Medulla oblongata (tissue), 1 donor: ENCODE measurements at regions not wholly inside any gene's neighbourhood (a gene's known extent, or its start where the extent isn't known, plus 50 kb on each side); places are given as distances from the start of the nearest gene placed in this dataset.
A peak's percentile ranks its signal among the peaks of the same experiment; 100 is the strongest.

Experiments
- DNase-seq: peaks from one replicate; pipeline ENCODE4 v3.0.0-alpha.2; 2015; ENCODE audit errors: extremely low spot score

- DNase-seq, result no peak
Measured at GRCh38 chr1:219401724-219402625, 210.9 kb downstream of the ZC3H11B start.

DNA sequence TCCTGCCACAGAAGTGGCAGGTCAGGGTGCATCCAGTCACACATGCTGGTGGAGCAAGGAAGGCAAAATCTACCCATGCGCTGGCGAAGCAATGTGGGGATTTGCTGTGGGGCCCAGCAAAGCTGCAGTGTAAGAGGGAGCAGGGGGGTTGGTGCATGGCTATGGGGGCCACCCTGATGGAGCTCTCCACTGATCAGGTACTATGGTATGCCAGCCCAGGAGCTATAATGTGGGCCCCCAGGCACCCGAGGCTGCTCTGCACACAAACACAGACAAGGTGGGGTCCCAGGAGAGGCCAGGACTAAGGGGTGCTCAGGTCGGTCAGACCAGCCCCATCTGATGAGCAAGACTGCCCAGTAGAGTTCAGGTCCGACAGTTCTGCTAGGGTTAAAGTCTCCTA lies 213.5 kb downstream of the ZC3H11B start:
- no peak for DNase-seq

GRCh38 chr1:219398815-219399396 lies 214.0 kb downstream of the ZC3H11B start:
- no peak for DNase-seq

DNA sequence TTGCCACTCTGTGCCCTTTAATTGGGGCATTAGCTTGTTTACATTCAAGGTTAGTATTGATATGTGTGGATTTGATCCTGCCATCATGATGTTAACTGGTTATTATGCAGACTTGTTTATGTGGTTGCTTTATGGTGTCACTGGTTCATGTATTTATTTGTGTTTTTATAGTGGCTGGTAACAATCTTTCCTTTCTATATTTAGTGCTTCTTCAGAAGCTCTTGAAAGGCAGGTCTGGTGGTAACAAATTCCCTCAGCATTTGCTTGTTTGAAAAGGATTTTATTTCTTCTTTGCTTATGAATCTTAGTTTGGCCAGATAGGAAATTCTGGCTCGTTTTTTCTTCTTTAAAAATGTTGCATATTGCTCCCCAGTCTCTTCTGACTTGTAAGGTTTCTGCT lies 215.4 kb downstream of the ZC3H11B start:
- DNase-seq, result no peak

- DNase-seq, result no peak
Measured at GRCh38 chr1:219391297-219391696, 217.6 kb downstream of the LYPLAL1 start.

GRCh38 chr1:219387211-219387610 lies 213.5 kb downstream of the LYPLAL1 start:
- no peak for DNase-seq

DNA sequence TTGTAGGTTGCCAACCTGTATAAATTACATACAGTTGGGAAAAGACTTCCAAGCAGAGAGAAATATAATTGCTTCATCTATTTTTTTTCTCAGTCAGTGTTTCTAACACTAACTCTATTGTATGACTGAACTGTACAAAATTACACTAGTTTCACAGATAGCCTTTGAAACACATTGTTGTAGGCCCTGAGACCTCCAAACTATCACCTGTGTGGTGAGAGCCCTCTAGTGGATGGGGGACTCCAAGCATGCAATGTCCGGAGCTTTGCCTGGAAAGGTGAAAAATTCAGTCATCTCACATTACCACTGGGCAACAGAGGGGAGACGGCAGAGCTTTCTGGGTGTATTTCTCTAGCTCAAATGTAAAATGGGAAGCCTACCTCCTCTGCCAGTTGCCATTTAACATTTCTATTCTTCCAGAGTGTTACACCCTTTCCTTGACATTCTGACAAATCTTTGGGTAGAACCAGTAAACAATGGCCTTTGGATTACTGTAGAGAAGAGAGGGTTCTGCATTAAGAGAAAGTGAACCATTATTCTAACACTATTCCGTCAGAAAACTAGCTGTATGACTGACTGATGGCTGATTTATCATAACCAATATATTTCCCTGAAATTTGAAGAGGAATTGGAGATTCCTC lies 212.2 kb downstream of the LYPLAL1 start:
- peak; percentile 58 for DNase-seq

- DNase-seq, result no peak
Measured at GRCh38 chr1:219383281-219383680, 209.6 kb downstream of the LYPLAL1 start.

- DNase-seq, result no peak
Measured at GRCh38 chr1:219381396-219381795, 207.7 kb downstream of the LYPLAL1 start.

DNA sequence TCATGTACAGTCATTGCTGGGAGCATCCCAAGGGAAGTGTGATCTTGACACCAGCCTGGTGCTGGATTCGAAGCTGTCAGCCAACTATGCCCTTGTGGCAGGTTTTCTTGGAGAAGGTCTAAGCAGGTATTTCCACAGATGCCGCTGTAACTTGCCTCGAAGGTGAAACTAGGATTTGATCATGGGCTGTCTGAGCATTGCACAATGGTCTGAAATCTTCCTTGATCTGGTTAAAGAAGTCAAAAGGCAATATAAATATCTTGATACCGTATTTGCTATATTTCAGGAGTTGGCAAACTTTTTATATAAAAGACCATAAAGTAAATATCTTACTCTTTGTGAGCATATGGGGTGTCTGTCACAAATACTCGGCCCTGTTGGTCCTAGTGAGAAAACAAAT lies 206.8 kb downstream of the LYPLAL1 start:
- DNase-seq, result no peak

DNA sequence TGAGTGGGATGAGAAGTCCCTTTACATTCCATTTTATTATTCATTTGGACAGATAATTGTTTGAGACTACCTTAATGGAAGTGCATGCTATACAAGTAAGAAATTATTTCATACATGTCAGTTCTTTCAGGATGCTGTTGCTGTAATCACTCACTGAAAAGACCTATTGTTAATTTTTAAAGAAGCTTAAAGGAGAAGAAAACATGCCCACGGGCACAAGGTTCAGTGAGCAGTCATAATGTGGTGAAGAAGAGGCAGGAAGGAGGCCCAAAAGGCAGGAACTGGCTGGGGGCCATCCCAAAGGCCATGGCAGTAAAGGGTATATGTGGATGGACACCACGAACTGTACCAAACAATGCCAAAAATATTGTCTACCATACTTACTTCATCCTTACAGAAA lies 206.0 kb downstream of the LYPLAL1 start:
- DNase-seq, result no peak

DNA sequence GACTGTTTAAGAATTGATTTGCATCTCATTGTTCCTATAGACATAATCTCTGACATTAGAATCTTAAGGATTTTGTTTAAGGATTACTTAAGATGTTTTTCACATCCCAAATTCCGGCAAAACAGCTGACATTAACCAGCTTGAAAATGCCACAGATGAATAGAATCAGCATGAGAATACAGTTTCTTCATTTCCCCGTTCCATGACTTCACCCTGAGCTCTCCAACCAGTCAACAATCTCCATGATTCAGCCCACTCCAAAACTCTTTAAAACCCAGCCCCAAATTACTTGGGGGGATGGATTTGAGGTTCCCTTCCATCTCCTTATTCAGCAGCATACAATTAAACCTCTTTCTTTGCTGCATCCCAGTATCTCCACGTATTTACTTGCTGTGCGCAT lies 201.0 kb downstream of the LYPLAL1 start:
- DNase-seq, result no peak

- no peak for DNase-seq
Measured at GRCh38 chr1:219374046-219374566, 200.4 kb downstream of the LYPLAL1 start.

DNA sequence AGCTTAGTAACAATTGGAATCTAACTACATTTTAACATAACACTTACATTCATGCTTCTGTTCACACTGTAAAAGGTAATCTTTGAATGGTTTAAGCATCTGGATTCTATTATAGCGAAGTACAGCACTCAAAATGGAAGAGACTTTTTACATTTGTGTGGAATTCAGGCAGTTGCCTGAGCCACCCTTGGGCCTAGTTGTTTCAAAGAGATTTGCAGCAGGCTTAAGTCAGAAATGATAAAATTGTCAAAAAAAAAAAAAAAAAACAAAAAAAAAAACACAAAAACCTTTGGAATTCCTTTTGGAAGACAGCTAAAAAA lies 199.9 kb downstream of the LYPLAL1 start:
- DNase-seq, result no peak

GRCh38 chr1:219372916-219373615 lies 199.4 kb downstream of the LYPLAL1 start:
- no peak for DNase-seq

DNA sequence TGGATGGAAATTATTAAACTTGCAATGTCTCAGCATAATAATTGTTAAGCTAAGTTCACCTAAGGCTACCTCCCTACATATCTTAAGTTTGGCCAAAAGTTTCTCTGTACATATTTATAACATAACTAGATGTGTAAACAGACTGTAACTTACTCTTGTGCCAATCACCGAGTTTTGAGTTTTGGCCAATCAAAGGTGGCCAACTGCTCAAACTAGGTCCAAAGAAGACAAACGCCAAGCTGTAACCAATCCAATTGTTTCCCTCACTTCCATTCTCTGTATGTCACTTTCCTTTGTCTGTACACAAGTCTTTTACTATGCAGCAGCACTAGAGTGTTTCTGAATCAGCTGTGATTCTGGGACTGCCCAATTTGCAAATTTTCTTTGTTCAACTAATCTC lies 197.8 kb downstream of the LYPLAL1 start:
- no peak for DNase-seq

DNA sequence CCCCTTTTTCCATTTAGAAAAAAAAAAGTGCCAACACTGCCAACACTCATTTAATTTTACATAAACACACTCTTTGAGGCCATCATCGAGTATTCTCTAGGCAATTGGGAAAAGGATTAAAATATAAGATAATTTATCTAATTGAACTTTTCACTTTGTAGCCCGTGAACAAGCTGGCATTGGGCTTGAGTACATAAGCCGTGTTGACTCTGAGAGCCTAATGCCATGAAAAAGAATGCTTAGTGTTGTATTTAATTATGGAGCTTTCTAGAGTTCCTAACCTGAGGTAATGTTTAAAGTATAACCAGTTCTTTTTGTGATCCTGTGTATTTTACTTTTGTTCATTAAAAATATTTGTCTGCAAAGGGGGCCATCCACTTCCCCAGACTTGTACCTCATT lies 193.8 kb downstream of the LYPLAL1 start:
- DNase-seq, result no peak

DNA sequence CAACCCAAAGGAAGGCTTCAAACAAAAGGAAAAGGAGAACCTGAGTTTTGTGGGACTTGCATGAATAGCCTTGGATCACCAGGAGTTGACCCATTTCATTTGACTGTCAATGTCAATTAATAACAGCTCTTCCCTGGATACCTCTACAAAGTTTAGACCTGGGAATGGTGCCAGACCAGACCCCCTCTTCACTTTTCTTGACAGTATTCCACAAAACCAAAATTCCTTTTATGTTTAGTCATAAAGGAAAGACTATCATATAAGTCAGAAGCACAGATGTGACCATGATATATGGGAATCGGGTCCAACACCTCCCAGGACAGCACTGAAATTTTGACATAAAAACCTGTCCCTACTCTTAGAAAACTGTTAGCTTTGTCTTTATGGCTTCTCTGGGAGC lies 191.8 kb downstream of the LYPLAL1 start:
- no peak for DNase-seq

- DNase-seq, result no peak
Measured at GRCh38 chr1:219362702-219363101, 189.0 kb downstream of the LYPLAL1 start.

DNA sequence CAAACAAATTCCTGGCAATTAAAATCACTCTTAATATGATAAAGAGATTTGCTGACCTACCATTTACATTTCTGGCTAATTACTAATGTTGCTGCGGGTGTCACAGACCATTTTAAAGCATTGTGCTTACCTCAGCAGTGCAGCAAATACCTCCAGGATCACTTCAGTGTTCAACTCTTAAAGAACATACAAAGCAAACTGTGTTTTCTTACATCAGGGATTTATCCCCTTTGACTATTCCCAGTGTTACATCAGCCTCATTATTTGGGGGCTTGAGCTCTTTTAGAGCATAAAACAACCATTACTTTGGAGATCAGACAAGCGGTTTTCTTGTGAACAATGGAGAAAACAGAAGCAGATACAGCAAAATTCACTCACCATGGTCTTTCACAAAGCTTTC lies 185.4 kb downstream of the LYPLAL1 start:
- DNase-seq, result no peak

DNA sequence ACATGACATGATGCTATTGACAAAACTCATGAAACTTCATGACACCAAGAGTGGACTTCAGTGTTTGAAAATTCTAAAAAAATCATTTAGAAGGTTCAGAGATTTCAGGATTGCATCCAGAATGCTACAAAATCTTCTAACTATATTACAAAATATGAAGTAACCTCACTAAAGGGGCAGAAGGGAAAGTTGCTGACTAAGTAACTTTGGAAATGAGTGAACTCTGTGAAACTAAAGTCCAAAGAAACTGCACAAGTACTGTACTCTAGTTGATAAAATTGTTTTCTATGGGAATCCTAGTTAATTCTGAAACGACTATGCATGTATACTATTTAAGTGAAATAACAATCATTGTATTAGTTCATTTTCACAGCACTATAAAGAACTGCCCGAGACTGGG lies 184.4 kb downstream of the LYPLAL1 start:
- no peak for DNase-seq

DNA sequence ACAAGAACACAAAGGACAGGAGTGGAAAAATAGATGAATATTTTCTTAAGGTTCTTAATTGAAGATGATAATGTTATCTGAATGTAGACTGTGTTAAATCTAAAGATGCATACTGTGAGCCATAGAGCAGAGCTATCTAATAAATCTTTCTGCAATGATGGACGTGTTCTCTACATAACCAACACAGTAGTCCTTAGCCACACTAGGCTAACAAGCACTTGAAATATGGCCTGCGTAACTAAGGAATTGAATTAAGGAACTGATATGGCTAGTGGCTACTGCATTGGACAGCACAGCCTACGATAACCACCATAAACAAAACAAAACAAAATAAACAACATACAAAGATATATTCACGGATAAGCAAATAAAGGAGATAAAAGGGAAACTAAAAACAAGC lies 181.3 kb downstream of the LYPLAL1 start:
- DNase-seq, result no peak
